Mucosa of descending colon (tissue), 3 donors: ENCODE measurements at regions not wholly inside any gene's neighbourhood (a gene's known extent, or its start where the extent isn't known, plus 50 kb on each side); places are given as distances from the start of the nearest gene placed in this dataset.

Experiments used
- ATAC-seq: fragments of 200-7000 bp; cut with Tn5 transposase; one replicate; pipeline ENCODE4 v1.9.1; 2020; ENCODE audit warnings: mild to moderate bottlenecking, moderate library complexity
- DNase-seq, 3 donors: peaks; one replicate each; pipeline ENCODE4 v3.0.0-alpha.2; 2020
- H3K36me3 ChIP-seq: fragments of 200-600 bp; one replicate; pipeline ENCODE4 v1.8.0; 2021; ENCODE audit warnings: low read depth, mild to moderate bottlenecking
- H3K4me1 ChIP-seq: fragments of 200-600 bp; one replicate; pipeline ENCODE4 v1.8.0; 2021; ENCODE audit warnings: low read depth, mild to moderate bottlenecking
- H3K4me3 ChIP-seq: fragments of 200-600 bp; one replicate; pipeline ENCODE4 v1.8.0; 2021; ENCODE audit warnings: mild to moderate bottlenecking
- H3K9me3 ChIP-seq: fragments of 200-600 bp; one replicate; pipeline ENCODE4 v1.8.0; 2021; ENCODE audit warnings: mild to moderate bottlenecking
- intact Hi-C, 2 donors: fragments of 100-400 bp; cut with DNase I in 1 of 2; cut with micrococcal nuclease in 1 of 2; formaldehyde crosslinking; loops; one replicate each; pipeline versions ENCODE4 v1.11.0 to v1.11.1; 2022; cut with DNase I, micrococcal nuclease
- TF ChIP-seq, protein P1 (sequence below): fragments of 200-600 bp; IDR thresholded peaks from one replicate; pipeline ENCODE4 v1.8.0; 2022; ENCODE audit warnings: antibody characterized with exemption, mild to moderate bottlenecking
- donor health status: DM: no; HTN: no; CAD: no; lungs with moderate emphysema.
- donor health status: DM: no; HTN: no; CAD: no.
- donor health status: DM: no; HTN: yes; CAD: no.

DNA sequence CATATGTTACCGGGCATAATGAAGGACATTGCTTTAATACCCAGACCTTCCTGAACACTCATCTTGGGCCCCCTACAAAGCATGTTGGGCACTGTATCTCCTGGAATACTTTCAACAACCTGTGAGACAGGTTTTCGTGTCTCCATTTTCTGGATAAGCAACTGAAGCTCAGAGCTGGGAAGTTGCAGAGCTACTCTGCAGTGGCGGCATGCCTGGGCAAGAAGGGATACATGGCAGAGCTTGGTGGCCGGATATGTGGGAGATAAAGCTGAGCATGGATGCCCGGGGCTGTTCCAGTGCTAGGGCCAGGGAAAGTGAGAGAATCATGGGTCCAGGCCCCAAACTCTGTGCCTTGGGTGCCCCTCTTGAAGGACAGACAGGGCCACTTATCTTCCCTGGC is 71.6 kb upstream of the KCND3 start:
- Histone ChIP-seq H3K4me1 (no peaks in the 10 kb centered on the region), H3K9me3 (no peaks in the 10 kb centered on the region), H3K36me3 (no peaks in the 10 kb centered on the region), H3K4me3 (no peak overlapping the region)
- DNase-seq = no peak
- intact Hi-C loops = no loop called here
- TF ChIP-seq, protein P1, sequence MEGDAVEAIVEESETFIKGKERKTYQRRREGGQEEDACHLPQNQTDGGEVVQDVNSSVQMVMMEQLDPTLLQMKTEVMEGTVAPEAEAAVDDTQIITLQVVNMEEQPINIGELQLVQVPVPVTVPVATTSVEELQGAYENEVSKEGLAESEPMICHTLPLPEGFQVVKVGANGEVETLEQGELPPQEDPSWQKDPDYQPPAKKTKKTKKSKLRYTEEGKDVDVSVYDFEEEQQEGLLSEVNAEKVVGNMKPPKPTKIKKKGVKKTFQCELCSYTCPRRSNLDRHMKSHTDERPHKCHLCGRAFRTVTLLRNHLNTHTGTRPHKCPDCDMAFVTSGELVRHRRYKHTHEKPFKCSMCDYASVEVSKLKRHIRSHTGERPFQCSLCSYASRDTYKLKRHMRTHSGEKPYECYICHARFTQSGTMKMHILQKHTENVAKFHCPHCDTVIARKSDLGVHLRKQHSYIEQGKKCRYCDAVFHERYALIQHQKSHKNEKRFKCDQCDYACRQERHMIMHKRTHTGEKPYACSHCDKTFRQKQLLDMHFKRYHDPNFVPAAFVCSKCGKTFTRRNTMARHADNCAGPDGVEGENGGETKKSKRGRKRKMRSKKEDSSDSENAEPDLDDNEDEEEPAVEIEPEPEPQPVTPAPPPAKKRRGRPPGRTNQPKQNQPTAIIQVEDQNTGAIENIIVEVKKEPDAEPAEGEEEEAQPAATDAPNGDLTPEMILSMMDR = no peak
- no peak for ATAC-seq

DNA sequence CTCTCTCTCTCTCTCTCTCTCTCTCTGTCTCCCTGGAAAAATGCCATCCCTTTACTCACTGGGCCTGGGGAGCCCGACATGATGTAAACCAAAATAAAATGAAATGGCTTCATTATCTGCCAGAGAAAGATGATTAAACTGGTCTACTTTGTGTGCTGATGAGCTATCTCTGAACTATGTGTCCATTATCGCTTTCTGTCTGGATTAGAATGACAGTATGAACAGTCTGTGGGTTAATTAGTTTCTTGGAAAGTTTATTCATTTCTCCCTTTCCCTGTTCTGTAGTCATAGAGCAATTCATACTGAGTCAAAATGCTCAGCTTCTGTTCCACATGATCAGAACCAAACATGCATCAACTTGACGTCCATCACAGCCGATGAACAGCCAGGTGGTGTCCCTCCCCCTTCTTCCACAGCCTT is 72.4 kb upstream of the KCND3 start:
- TF ChIP-seq, protein P1 = no peak
- DNase-seq = no peak
- H3K4me1 ChIP-seq = no peaks in the 10 kb centered on the region
- no peaks in the 10 kb centered on the region for H3K9me3 ChIP-seq
- H3K4me3 ChIP-seq = no peak overlapping the region
- intact Hi-C loops = no loop called here
- H3K36me3 ChIP-seq = no peaks in the 10 kb centered on the region
- ATAC-seq = no peak

DNA sequence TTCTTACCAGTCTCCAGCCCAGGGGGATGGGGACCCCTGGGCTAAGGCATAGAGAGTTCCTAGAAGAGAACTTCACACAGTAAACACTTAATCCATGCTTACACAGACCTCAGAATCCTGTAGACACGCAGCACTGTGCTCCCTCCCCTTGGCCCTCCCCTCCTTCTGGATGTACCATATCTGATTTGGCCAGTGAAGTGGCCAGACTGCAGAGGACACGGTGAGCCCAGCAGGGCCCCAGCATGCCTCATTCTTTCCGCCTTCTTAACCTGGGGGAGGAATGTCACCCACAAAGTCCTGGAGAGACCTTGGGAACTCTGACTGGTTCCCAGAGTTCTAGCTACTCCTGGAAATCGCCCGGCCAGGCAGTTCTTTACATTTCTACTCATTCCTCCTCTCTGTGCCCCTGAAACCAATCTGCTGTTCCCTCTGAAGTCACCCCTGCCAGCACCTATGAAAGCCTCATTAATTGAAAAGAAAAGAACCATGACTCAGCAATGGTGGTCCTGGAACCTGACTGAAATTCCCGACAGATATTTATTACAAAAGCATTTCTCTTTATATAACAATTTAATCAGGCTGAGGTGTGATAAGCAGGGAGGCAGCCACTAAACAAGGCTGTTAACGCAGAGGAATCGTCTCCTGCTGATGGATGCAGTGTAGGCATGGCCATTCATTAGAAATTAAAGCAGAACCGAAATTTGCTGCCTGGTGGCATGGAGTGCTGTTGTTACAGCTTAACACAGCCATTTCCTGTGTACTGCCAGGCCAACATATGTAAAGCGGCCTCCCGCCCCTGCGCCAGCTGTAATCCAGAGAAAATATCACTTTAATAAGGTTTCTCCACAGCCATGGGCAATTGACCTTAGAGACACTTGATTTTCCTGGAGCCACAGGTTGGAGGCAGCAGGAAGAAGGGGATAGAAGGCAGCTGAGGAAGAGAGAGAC is 74.6 kb upstream of the KCND3 start:
- Histone ChIP-seq H3K4me3 (no peak overlapping the region), H3K36me3 (no peaks in the 10 kb centered on the region), H3K4me1 (no peaks in the 10 kb centered on the region), H3K9me3 (no peaks in the 10 kb centered on the region)
- TF ChIP-seq, protein P1 = no peak
- intact Hi-C loops = no loop called here
- ATAC-seq (no peak), DNase-seq (no peak)

DNA sequence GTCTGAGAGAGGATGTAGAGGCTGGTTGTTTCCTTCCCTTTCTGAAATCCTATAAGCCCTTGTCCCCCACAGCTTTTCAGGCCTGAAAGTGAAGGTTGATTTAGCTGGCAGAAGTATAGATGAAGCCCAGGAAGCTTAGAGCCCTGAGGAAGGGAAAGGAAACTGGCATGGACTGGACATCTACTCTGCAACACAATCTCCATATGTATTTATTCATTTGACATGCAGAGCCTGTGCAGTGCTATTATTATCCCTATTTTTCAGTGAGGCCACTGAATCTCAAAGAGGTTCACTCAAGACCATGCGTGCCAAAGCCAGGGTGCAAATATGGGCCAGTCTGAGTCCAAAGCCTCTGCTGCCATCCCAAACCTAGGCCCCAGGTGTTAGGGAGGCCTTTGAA is 78.5 kb upstream of the KCND3 start:
- ATAC-seq (no peak), DNase-seq (no peak)
- TF ChIP-seq, protein P1 = no peak
- Histone ChIP-seq H3K36me3 (no peaks in the 10 kb centered on the region), H3K4me1 (no peaks in the 10 kb centered on the region), H3K4me3 (no peak overlapping the region), H3K9me3 (no peaks in the 10 kb centered on the region)
- intact Hi-C loops = no loop called here

DNA sequence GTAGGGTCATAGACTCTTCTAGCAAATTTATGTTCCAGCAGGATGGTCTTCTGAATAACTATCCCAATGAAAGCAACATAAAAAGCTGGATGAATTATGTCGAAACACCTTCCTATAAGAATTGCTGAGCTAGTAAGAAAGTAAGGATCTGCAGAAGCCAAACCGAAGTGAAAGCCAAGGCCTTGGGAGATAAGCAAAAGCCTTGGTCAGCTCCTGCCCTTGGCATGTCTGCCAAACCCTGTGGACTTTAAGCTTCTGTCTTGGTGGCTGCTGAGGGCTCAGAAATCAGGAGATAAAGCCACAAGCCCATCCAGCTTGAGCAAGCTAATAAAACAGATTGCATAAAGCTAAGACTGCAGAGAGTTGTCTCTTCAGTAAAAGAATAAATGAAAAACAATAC is 81.2 kb upstream of the KCND3 start:
- intact Hi-C loops = no loop called here
- DNase-seq = no peak
- no peak overlapping the region for H3K4me3 ChIP-seq
- H3K4me1 ChIP-seq = no peaks in the 10 kb centered on the region
- H3K36me3 ChIP-seq = no peaks in the 10 kb centered on the region
- no peaks in the 10 kb centered on the region for H3K9me3 ChIP-seq
- ATAC-seq = no peak
- TF ChIP-seq, protein P1 = no peak
